ENCODE measurements at regions not wholly inside any gene's neighbourhood (a gene's known extent, or its start where the extent isn't known, plus 50 kb on each side); places are given as distances from the start of the nearest gene placed in this dataset.

- no peak overlapping the region for H3K14ac ChIP-seq (ENCODE audit: insufficient read depth, low read length)
- Mint-ChIP-seq H3K4me3 (no peak overlapping the region), H3K4me1 (no peaks in the 10 kb centered on the region)
Observed at GRCh38 chr6:85948481-85948880, 305.8 kb upstream of the SYNCRIP start.

More at GRCh38 chr6:85948481-85948880, 305.8 kb upstream of the SYNCRIP start:
- H2BK12ac ChIP-seq (ENCODE audit: insufficient read length, low read depth, low read length): no peak overlapping the region
- H3K56ac ChIP-seq (ENCODE audit: insufficient read length, low read depth, low read length): no peak overlapping the region
- H3K23me2 ChIP-seq (ENCODE audit: insufficient read length, low read depth, low read length, poor library complexity, severe bottlenecking): no peaks in the 10 kb centered on the region
- no peak overlapping the region for H2AFZ ChIP-seq (ENCODE audit: low read length)
- no peak overlapping the region for H3K27ac ChIP-seq (ENCODE audit: insufficient read length, low read depth, low read length)
- no peaks in the 10 kb centered on the region for H3K79me2 ChIP-seq (ENCODE audit: insufficient read depth, low read length)
- no peak overlapping the region for H2BK20ac ChIP-seq (ENCODE audit: low read depth, low read length, poor library complexity, severe bottlenecking)
- no peak for TF ChIP-seq CTCF (conservative IDR thresholded peaks at IDR 0.05)
- H3K9me3 ChIP-seq (ENCODE audit: control insufficient read depth, low read depth, low read length): no peaks in the 10 kb centered on the region
- H4K5ac ChIP-seq (ENCODE audit: insufficient read length, low read depth, low read length): no peak overlapping the region
- WGBS (ENCODE audit: extremely low coverage, insufficient read length, low lambda C conversion rate): no CpG with 5 or more reads among the region's 3 CpGs
- no peaks in the 10 kb centered on the region for H4K20me1 ChIP-seq (ENCODE audit: control insufficient read depth, insufficient read depth, insufficient read length)
- Mint-ChIP-seq H3K27ac (no peak overlapping the region), H3K27me3 (ENCODE audit: low read depth) (no peaks in the 10 kb centered on the region), H3K36me3 (ENCODE audit: insufficient read depth in 1 of 3, low read depth in 3 of 3) (peaks cover 0 to 11% (median 0%) of the 10 kb centered on the region in 3 experiments; a peak in 2 of 7 replicates), H3K9me3 (peaks cover 12 to 24% of the 10 kb centered on the region in 2 experiments; a peak in 4 of 5 replicates)
- H2BK120ac ChIP-seq (ENCODE audit: low read depth, low read length, poor library complexity, severe bottlenecking): no peak overlapping the region
- no peak overlapping the region for H2BK15ac ChIP-seq (ENCODE audit: low read depth, low read length)
- no peaks in the 10 kb centered on the region for H3K79me1 ChIP-seq (ENCODE audit: insufficient read depth, low read depth, low read length, poor library complexity, severe bottlenecking)
- H4K91ac ChIP-seq (ENCODE audit: insufficient read length, low read depth, low read length): no peak overlapping the region
- no peak overlapping the region for H2AK5ac ChIP-seq (ENCODE audit: insufficient read length, low read length)
- H3K4ac ChIP-seq (ENCODE audit: low read depth, low read length): no peak overlapping the region
- no peak overlapping the region for H4K8ac ChIP-seq (replicated peaks; ENCODE audit: insufficient read length, low read depth, low read length)
- H3K4me2 ChIP-seq (ENCODE audit: insufficient read depth, insufficient read length, low read length): no peak overlapping the region
- no peak for DNase-seq
- no peaks in the 10 kb centered on the region for H3K4me1 ChIP-seq (ENCODE audit: insufficient read depth, low read length)
- no peaks in the 10 kb centered on the region for H3K27me3 ChIP-seq (ENCODE audit: insufficient read depth, low read length)
- H3K18ac ChIP-seq (ENCODE audit: insufficient read length, low read depth, low read length): no peak overlapping the region
- no peak overlapping the region for H3T11ph ChIP-seq (ENCODE audit: low read length)
- no peak overlapping the region for H2BK5ac ChIP-seq (ENCODE audit: insufficient read length, low read length)
- H3K9ac ChIP-seq (ENCODE audit: extremely low read depth, insufficient read length, low read length): no peak overlapping the region
- H3K23ac ChIP-seq (ENCODE audit: insufficient read length, low read depth, low read length): no peak overlapping the region
